HG03558 (cell line): ENCODE measurements at regions not wholly inside any gene's neighbourhood (a gene's known extent, or its start where the extent isn't known, plus 50 kb on each side); places are given as distances from the start of the nearest gene placed in this dataset.

Source experiments
- ATAC-seq: cut with Tn5 transposase; IDR thresholded peaks from one replicate; pipeline ENCODE4 v1.9.1; 2021; ENCODE audit warnings: moderate number of reproducible peaks; ENCODE audit not compliant: unreplicated experiment; ENCODE audit errors: extremely low read depth

- ATAC-seq = no peak
Observed at GRCh38 chr2:155256803-155257202, 558.3 kb downstream of the KCNJ3 start.

- ATAC-seq = peak; percentile 78
Observed at GRCh38 chr2:155250800-155251199, 552.3 kb downstream of the KCNJ3 start.

GRCh38 chr2:155240176-155240575 is 541.7 kb downstream of the KCNJ3 start:
- no peak for ATAC-seq

GRCh38 chr2:155235710-155236109 is 537.2 kb downstream of the KCNJ3 start:
- no peak for ATAC-seq

GRCh38 chr2:155223781-155224406 is 525.4 kb downstream of the KCNJ3 start:
- ATAC-seq = no peak

GRCh38 chr2:155218945-155219344 is 520.5 kb downstream of the KCNJ3 start:
- ATAC-seq = peak; percentile 70

GRCh38 chr2:155218292-155218924 is 519.9 kb downstream of the KCNJ3 start:
- ATAC-seq = no peak

GRCh38 chr2:155215037-155215707 is 516.7 kb downstream of the KCNJ3 start:
- no peak for ATAC-seq

GRCh38 chr2:155209696-155210450 is 511.4 kb downstream of the KCNJ3 start:
- ATAC-seq = no peak

GRCh38 chr2:155203178-155203577 is 504.7 kb downstream of the KCNJ3 start:
- no peak for ATAC-seq

- ATAC-seq = no peak
Observed at GRCh38 chr2:155200753-155201152, 502.3 kb downstream of the KCNJ3 start.

- no peak for ATAC-seq
Observed at GRCh38 chr2:155190342-155190741, 491.8 kb downstream of the KCNJ3 start.

- ATAC-seq = no peak
Observed at GRCh38 chr2:155178921-155179320, 480.4 kb downstream of the KCNJ3 start.

- ATAC-seq = no peak
Observed at GRCh38 chr2:155176345-155176744, 477.9 kb downstream of the KCNJ3 start.

GRCh38 chr2:155169317-155169716 is 470.8 kb downstream of the KCNJ3 start:
- no peak for ATAC-seq

- no peak for ATAC-seq
Observed at GRCh38 chr2:155162494-155162893, 464.0 kb downstream of the KCNJ3 start.

GRCh38 chr2:155161314-155161713 is 462.8 kb downstream of the KCNJ3 start:
- ATAC-seq = no peak

GRCh38 chr2:155157711-155158110 is 459.2 kb downstream of the KCNJ3 start:
- ATAC-seq = no peak

- ATAC-seq = no peak
Observed at GRCh38 chr2:155157065-155157464, 458.6 kb downstream of the KCNJ3 start.

GRCh38 chr2:155151945-155152344 is 453.4 kb downstream of the KCNJ3 start:
- ATAC-seq = no peak

- no peak for ATAC-seq
Observed at GRCh38 chr2:155151472-155151871, 453.0 kb downstream of the KCNJ3 start.
